ENCODE measurements at regions not wholly inside any gene's neighbourhood (a gene's known extent, or its start where the extent isn't known, plus 50 kb on each side); places are given as distances from the start of the nearest gene placed in this dataset.

- no peak for TF ChIP-seq CTCF (IDR thresholded peaks at IDR 0.05)
- no peak for TF ChIP-seq CREB1 (CRISPR knock-in tag; IDR thresholded peaks at IDR 0.05)
- TF ChIP-seq NFYB (CRISPR knock-in tag; conservative IDR thresholded peaks at IDR 0.05; ENCODE audit: low read depth): no peak
- no peak for TF ChIP-seq IRF1 (CRISPR knock-in tag; IDR thresholded peaks at IDR 0.05)
- no peak for TF ChIP-seq IRF2 (CRISPR knock-in tag; IDR thresholded peaks at IDR 0.05; ENCODE audit: borderline replicate concordance, low read depth)
Measured at GRCh38 chr5:96043446-96043845, 81.8 kb upstream of the ELL2 start.
